HG03460 (cell line): ENCODE measurements at regions not wholly inside any gene's neighbourhood (a gene's known extent, or its start where the extent isn't known, plus 50 kb on each side); places are given as distances from the start of the nearest gene placed in this dataset.

Experiments used
- ATAC-seq: cut with Tn5 transposase; IDR thresholded peaks from one replicate; pipeline ENCODE4 v1.9.1; 2021; ENCODE audit not compliant: unreplicated experiment

- ATAC-seq, result no peak
Observed at GRCh38 chr3:194218646-194219453, 82.9 kb downstream of the HES1 start.

- ATAC-seq, result no peak
Observed at GRCh38 chr3:194219826-194220410, 84.0 kb downstream of the HES1 start.

GRCh38 chr3:194220901-194221326 is 85.0 kb downstream of the HES1 start:
- no peak for ATAC-seq

- ATAC-seq, result no peak
Observed at GRCh38 chr3:194221336-194221735, 85.4 kb downstream of the HES1 start.

- no peak for ATAC-seq
Observed at GRCh38 chr3:194223951-194224350, 88.0 kb downstream of the HES1 start.

GRCh38 chr3:194224471-194225417 is 88.8 kb downstream of the HES1 start:
- ATAC-seq, result no peak

GRCh38 chr3:194225418-194225812 is 89.5 kb downstream of the HES1 start:
- no peak for ATAC-seq

GRCh38 chr3:194225988-194226663 is 90.2 kb downstream of the HES1 start:
- ATAC-seq, result no peak

- ATAC-seq, result no peak
Observed at GRCh38 chr3:194231929-194232832, 96.2 kb downstream of the HES1 start.

GRCh38 chr3:194233150-194233549 is 97.2 kb downstream of the HES1 start:
- ATAC-seq, result no peak

- ATAC-seq, result no peak
Observed at GRCh38 chr3:194235160-194235559, 99.2 kb downstream of the HES1 start.

GRCh38 chr3:194237110-194237509 is 101.2 kb downstream of the HES1 start:
- ATAC-seq, result no peak

- no peak for ATAC-seq
Observed at GRCh38 chr3:194240766-194241165, 104.8 kb downstream of the HES1 start.

- no peak for ATAC-seq
Observed at GRCh38 chr3:194243172-194243837, 107.4 kb downstream of the HES1 start.

GRCh38 chr3:194244167-194244566 is 107.0 kb downstream of the CPN2 start:
- no peak for ATAC-seq

- ATAC-seq, result no peak
Observed at GRCh38 chr3:194245474-194245873, 105.7 kb downstream of the CPN2 start.

- no peak for ATAC-seq
Observed at GRCh38 chr3:194245975-194246561, 105.1 kb downstream of the CPN2 start.

- ATAC-seq, result no peak
Observed at GRCh38 chr3:194246709-194247349, 104.3 kb downstream of the CPN2 start.

- no peak for ATAC-seq
Observed at GRCh38 chr3:194247350-194247740, 103.8 kb downstream of the CPN2 start.
